Lung microvascular endothelial cell (primary cell): ENCODE measurements at regions not wholly inside any gene's neighbourhood (a gene's known extent, or its start where the extent isn't known, plus 50 kb on each side); places are given as distances from the start of the nearest gene placed in this dataset.

Experiments
- DNase-seq, 2 donors: peaks; one replicate each; pipeline versions ENCODE4 v3.0.0 to v3.0.0-alpha.2; 2010; ENCODE audit warnings: low read depth in 2 of 2

DNA sequence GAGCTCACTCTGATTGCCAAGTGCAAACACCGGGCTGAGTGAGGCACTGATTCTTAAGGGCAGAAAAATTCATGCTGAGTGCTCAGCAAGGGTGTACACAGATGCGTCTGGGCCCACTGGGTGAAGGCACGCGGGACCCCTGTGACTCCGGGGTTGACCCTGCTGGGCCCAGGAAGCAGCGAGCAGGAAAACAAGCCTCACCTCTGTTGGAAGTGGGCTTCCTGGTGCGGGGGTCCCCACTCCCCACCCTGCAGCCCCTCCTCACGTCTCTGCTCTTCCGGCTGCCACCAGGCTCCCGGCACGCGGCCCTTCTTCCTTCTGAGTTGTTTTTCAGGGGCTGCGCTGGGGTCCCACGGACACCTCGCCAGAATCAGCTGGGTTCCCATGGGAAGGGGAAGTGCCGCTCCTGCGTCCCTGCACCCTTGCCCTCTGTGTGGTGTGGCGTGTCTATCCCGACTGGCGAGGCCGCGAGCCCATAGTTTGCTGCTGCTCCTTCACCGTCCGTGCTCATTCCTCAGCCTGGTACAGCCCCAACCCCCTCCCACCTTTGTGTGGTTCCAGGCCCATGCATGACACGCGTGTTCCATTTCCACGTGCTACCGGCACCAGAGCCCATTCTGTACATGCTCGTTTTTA lies 80.6 kb upstream of the BHLHE23 start:
- DNase-seq: no peak

DNA sequence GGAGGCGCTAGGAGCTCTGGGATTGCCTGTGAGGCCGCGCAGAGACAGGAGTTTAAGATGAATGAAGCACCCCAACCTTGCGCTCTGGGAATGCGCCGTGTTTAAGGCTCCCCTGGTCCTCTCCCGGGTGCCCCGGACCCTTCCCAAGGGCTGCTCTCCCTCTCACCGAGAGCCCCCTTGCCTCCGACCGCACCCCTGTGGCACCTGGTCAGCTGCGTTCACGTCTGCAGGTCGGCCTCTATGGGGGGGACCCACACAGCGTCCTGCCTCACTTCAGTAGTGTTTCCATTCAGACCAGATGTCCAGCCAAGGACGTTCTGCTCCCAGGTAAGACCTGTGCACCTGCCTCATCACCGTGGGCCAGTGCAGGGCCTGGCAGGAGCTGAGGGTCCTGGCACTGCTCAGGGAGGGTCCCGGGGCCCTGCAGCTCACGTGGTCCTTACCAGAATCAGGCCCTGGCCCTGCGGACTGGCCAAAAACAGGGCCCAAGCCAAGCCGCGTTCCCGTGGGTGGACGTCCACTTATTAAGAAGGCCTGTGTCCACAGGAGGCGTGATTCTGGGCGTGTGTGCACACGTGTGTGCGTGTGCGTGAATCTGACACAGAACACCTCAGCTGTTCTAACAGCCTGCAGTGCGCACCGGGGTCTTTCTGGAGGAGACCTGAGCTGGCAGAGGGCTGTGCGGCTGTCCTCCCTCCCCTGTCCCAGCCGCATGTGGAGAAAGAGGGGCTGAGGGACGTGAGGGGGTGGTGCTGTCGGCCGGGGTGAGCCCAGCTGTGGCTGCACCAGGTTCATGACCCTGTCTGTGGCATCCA lies 79.9 kb upstream of the BHLHE23 start:
- DNase-seq: no peak

DNA sequence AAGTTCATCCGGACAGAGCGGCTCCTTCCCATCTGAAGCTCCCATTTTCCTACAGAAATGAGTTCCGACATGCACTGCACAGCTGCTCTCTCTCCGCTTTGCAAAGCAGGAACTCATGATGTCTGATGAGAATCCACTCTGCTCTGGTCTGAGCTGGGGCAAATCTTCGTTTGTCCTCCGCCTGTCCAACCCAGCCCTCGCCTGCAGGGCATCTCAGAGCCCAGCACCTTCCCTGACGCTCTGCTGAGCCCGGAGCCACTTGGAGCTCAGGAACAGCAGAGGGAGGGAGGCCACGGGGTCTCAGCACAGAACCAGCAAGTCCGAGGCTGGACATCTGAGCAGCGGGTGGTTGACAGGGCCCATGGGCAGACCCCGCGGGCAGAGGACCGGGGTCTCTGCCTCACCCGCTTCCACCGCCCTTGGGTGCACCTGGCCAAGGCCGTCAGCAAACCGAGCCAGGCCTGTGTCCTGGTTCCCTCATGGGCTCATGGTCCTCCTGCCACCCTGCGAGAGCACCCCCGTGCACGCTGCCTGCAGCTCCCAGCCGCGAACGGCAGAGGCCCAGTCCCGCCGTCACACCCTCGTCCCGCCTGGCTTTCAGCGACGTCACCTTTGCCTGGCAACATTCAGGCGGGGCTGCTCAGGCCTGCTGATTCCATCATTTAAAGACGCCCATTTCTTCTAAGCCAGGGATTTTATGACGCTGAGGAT lies 78.5 kb upstream of the BHLHE23 start:
- no peak for DNase-seq

DNA sequence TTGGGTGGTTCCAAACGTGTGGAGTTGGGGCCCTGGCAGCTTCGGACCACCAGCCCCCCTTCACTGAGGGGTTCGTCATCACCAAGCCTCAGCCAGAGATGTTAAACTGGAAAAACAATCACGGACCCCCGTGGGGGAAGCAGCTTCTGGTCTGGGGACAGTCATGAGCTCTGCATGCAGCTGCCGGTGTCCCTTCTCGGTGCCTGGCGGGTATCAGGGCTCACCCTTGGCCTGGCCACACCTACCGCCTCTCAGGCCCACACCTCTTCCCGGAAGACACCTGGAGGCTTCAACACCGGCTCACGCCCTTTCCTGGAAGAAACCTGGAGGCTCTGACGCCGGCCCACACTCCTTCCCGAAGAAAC lies 77.8 kb upstream of the BHLHE23 start:
- no peak for DNase-seq

DNA sequence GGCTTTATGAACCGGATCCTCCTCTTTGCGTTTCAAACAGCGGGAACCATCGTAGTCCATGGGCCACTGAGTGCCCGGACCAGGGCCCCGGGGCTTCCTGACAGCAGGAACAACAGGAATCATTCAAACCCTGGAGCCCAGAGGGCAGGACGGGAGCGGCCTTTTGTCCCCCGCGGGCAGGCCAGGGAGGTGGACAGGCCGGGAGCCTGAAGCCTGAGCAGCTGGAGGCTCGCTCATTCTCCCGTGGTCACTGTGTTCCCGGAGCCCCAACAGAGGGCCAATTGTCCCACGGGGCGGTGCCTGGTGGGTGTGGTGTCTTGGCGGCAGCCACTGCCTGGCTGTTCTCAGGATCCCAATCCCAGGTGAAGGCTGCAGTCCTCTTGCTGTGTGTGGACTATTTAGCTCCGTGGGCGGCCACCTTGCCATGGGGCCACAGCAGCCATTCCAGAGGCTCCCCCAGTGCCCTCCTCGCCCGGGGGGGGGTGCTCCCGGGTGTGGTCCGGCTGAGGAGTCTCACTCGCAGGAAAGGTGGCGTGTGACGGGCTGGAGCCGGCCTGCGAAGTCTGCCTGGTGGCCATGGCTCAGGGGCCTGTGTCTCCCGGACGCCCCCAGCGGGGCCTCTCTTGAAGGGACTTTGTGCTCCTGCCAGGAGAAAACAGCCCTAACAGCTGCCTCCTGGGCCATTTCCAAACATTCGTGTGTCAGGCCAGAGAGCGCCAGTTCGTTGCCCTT lies 77.2 kb upstream of the BHLHE23 start:
- no peak for DNase-seq

DNA sequence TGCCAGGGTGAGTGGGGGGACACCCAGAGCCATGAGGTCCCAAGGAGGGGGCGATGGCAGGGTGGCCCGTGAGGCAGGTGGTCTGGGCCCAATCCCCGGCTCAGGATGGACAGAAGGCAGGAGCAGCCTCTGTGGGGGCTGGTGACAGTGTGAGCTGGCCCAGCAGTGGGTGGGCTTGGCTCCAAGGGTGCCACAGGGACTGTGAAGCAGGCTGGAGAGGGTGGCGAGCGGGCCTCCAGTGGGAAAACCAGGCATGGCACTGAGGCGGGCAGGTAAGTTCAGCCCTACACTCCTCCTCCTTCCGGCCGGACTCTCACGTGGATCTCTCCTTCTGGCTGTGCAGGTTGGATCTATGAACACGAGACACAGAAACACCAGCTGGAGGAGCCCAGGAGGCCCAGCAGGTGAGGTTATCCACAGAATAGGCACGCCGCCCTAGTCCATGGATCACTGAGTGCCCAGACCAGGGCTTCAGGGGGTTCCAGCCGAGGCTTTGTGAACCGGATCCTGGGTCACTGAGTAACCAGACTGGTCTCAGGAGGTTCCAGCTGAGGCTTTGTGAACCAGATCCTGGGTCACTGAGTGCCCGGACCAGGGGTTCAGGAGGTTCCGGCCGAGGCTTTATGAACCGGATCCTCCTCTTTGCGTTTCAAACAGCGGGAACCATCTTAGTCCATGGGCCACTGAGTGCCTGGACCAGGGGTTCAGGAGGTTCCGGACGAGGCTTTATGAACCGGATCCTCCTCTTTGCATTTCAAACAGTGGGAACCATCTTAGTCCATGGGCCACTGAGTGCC lies 76.4 kb upstream of the BHLHE23 start:
- DNase-seq: no peak

DNA sequence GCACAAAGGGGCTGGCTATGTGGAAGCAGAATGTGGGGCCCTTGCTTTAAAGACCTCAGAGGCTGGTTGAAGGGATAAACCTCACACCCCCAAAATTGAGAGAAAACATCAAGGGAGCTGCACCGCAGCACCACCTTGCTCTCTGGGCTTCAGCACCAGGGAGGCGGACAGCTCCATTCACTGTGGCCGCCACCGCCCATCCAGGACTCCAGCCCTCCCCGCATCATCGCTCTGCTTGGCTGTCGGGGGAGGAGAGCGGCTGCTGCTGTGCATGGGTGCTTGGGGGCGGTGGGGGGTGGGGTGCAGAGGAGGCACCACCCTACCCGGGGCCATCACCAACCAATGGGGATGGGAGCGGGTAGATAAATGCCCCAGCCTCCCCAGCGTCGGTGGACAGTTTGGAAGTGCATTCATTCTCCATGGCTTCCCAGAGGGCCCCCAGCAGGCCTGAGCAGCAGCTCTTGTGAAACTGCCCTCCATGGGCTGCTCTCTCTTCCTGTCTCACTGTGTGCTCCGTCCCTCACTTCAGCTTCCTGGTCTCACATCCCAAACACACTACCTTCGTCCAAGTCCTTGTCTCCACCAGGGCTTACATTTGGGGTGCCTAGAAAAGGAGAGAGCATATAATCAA lies 75.7 kb upstream of the BHLHE23 start:
- peak; percentile 40 to 60 for DNase-seq

DNA sequence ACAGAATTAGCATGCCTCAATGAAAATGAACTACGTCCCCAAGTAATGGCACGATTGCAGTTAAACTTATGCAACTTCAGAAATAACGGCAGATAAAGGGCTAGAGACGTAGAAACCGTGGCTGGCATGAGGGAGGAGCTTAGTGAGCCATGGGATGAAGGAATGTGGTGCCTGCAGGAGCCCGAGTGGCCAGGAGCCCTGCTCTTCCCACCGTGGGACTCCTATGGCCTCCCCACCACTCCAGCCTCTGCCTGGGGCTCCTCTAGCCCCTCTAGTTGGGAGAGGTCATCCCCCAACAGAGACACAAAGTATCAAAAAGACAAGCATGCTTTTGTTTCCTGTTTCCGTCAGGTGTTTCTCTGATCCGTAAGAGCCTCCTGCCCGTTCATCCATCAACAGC lies 75.1 kb upstream of the BHLHE23 start:
- DNase-seq: no peak

DNA sequence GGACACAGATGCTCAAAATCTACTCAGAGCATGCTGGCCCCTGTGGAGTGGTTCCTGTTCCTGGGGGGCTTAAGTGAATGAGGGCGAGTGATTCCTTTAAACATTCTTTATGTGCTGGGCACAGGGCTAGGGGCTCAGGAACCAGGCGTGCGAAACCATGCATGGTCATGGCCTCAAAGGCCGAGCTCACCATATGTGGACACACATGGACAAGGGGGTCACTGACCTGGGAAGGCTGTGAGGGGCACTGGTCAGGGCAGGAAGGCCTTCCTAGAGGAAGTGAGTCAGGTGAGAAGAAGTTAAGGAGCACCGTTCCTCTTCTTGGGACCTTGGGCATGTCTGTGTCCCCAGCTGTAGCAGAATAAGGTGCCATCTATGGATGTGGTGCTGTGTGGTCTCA lies 74.6 kb upstream of the BHLHE23 start:
- no peak for DNase-seq

DNA sequence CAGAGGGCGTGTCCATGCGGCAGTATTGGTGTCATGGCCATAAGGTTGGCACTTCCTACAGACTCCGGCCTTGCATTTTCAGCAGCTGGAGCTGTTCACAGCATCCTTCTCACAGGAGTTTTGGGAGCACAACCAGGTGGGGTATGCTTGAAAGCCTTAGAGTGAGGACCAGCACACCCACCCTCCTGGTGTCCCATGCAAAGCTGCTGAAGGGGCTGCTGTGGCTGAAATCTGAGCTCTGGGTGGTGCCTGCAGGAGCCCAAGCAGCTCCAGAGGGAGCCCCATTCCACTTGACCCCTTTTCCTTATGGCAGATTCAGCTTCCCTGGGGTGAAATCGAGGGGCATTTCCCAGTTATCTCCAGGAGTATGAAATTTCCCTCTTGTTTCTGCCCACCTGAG lies 74.0 kb upstream of the BHLHE23 start:
- DNase-seq: no peak

DNA sequence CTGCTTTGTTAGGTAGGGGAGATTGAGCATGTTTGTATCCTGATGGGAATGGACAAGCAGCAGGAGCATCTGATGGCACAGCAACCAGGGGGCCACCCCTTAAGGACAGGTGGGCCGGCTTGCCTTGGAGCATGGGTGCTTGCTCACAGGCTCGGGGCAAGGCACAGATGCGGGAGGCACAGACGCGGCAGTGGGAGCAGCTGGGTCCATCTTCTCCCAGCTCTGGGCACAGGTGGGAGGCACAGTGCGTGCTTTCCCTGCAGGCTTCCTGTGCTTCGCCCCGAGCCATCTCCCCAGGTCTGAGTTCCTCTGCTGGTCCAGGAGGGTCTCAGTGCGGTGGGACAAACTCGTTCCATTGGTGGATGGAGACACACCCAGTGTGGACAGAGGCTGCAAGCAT lies 73.6 kb upstream of the BHLHE23 start:
- DNase-seq: no peak

DNA sequence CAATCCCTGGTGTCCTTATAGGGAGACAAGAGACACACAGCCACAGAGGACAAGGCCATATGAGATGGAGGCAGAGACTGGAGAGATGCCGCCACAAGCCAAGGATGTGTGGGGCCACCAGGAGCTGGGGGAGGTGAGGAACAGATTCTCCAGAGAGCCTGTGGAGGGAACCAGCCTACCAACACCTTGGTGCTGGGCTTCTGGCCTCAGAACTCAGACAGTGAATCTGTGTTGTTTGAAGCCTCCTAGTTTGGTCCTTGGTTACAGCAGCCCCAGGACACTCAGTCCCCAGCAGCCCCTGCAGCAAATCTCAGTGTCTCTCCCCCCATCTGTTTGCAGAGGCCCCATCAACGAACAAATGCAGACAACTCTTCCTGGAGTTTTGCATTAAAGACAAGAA lies 73.2 kb upstream of the BHLHE23 start:
- DNase-seq: no peak

DNA sequence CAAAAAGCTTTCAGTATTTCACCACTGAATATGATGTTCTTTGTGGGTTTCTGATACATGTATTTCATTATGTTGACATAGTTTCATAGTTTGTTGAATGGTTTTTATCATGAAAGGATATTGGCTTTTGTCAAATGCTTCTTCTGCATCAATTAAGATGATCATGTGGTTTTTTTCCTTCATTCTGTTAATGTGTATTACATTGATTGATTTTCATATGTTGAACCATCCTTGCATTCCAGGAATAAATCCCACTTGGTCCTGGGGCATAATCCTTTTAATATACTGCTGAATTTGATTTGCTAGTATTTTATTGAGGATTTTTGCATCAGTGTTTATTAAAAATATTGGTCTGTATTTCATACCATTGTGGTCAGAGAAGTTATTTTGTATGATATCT lies 70.9 kb upstream of the BHLHE23 start:
- DNase-seq: no peak

DNA sequence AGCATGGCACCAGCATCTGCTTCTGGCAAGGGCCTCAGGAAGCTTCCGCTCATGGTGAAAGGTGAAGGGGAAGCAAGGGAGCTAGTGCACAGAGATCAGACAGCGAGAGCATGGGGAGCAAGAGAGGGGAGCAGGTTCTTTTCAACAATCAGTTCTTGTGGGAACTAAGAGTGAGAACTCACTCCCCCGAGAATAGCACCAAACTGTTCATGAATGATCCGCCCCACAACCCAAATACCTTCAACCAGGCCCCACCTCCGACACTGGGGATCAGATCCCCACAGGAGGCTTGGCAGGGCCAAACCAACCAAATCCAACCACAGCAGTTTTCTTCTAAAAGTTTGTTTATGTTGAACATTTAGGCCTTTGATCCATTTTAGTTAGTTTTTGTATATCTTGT lies 69.7 kb upstream of the BHLHE23 start:
- DNase-seq: no peak

DNA sequence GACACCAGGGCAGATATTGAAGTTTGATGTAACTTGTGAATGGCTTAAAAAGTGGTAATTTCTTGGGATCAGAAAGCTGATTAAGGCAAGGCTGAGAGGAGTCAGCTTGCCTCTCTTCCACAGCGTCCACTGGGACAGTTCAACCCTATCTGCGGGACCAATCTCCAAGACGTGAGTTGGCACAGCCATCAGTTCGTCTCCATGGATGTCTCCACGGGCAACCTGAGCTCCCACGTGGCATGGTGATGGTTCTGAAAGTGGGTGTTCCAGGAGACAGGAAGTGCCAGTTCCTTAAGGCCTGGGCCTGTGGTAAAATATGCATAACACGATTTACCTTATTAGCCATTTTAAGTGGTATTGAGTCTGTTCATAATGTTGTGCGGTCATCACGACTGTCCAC lies 67.9 kb upstream of the BHLHE23 start:
- DNase-seq: no peak

DNA sequence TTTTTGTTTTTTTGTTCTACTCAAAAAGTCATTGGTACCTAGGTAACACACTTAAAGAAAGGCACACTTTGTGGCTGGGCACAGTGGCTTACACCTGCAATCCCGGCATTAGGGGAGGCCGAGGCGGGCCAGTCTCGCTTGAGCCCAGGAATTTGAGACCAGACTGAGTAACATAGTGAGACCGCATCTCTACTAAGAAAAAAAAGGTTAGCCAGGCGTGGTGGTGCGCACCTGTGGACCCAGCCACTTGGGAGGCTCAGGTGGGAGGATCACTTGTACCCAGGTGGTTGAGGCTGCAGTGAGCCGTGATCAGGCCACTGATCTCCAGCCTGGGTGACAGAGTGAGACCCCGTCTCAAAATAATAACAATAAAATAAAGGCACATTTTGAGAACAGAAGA lies 67.4 kb upstream of the BHLHE23 start:
- no peak for DNase-seq

DNA sequence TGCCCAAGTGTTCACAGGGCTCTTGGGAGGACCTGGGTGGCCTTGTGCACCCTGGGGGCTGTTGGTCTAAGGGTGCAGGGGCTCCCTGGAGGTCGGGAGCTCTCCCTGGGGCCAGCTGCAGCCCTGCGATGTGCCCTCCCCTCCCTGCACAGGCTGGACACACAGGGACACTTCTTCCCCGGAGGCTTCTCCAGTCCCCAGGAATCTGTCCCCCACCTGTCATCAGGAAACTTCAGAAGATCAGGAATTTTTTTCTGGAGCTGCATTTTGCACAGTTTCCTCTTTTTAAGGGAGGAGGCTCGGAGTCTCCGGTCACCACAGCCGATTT lies 66.9 kb upstream of the BHLHE23 start:
- no peak for DNase-seq

DNA sequence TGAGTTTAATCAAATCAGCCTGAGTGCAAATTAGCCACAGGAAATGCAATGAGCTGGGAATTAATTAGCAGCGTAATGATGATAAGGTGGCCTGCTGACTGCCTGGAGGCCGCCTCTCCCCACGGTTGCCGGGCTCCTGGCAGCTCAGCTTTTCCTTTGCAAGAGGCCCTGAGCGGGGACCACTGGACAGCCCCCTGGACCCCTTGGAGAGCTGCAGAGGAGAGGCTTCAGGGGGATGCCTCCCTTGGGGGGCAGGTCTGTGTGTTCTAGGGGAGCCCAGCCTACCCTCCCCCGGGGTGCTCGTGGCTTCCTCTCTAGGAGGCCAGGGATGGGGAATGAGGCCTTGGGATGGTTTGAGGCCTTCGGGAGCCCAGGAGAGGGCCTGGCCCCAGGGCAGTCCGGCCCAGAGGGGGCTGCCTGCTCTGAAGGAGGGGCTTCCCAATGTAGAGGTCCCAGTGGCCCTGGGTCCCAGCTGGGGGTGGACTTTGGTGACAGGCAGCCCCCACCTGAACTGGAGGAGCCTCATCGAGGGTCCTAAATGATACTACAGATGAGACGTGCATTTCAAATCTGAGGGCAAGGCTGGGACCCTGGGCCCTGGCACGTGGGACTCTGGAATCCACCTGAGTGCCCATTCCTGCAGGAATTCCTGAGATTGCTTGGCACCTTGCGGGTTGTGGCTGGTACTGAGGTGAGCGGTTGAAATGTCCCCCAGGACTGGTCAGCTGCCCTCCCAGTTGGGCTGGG lies 66.4 kb upstream of the BHLHE23 start:
- no peak for DNase-seq

DNA sequence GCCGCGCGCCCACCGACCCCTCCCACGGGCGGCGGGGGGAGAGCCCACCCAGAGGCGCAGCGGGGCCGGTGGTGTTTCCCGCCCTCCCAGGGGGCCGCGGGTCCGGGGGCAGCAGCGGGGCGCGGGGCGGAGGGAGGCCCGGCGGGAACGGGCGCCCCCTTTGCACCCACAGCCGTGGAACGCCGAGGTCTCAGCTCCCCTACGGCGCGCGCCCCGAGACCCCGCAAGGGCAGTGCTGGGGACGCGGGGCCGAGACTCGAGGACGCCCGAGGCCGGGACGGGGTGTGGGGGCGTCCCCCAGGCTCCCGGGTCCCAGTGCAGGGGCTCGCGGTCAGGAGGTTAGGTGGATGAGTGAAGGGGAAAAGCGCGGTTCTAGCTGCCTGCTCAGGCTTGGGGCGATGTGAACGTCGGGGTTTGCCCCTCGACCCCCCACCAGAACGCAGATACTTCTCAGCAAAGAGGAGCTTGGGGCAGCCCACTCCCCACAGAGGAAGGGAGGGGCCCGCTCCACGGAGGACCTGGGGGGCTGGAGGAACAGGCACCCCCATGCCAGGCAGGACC lies 65.5 kb upstream of the BHLHE23 start:
- no peak for DNase-seq
